ENCODE measurements at regions not wholly inside any gene's neighbourhood (a gene's known extent, or its start where the extent isn't known, plus 50 kb on each side); places are given as distances from the start of the nearest gene placed in this dataset.

DNA sequence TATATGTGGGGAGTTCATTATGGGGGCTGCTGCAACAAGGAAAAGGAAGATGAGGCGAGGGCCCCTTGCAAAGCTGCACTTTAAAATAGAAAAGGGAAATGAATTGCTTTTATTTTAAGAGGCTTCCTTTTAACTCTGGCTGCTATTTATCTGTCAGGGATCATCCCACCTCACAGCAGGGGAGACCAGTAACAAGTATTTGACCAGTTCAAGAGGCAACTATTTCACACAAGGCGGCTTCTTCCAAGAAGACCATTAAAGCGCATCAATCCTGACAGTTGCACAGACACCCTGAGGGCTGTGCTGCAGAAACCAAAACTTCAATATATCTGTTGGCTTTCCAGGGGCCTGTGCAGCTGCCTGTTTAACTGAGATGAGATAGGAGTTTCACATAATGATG lies 1009.2 kb downstream of the SORCS3 start:
- no peak for ATAC-seq
- ChIA-PET POLR2A (no interaction called here), CTCF (no interaction called here)
- no peak for DNase-seq (ENCODE audit: low read depth in 1 of 2, low spot score in 1 of 2)
- H3K4me1 ChIP-seq, result no peaks in the 10 kb centered on the region
- FAIRE-seq, result no peak
- TF ChIP-seq ZNF302 (CRISPR knock-in tag; IDR thresholded peaks at IDR 0.05), result no peak
- TF ChIP-seq NR3C1 (IDR thresholded peaks at IDR 0.05), result no peak
- no peak for TF ChIP-seq SMC3 (IDR thresholded peaks at IDR 0.05)
- no peak for TF ChIP-seq BCL3 (IDR thresholded peaks at IDR 0.05)
- TF ChIP-seq EHMT2 (IDR thresholded peaks at IDR 0.05; ENCODE audit: low read depth), result no peak
- TF ChIP-seq GATA3 (IDR thresholded peaks at IDR 0.05; ENCODE audit: borderline replicate concordance), result no peak
- no peak for TF ChIP-seq NPAS2 (CRISPR knock-in tag; IDR thresholded peaks at IDR 0.05; ENCODE audit: borderline replicate concordance)
- TF ChIP-seq, protein P1, sequence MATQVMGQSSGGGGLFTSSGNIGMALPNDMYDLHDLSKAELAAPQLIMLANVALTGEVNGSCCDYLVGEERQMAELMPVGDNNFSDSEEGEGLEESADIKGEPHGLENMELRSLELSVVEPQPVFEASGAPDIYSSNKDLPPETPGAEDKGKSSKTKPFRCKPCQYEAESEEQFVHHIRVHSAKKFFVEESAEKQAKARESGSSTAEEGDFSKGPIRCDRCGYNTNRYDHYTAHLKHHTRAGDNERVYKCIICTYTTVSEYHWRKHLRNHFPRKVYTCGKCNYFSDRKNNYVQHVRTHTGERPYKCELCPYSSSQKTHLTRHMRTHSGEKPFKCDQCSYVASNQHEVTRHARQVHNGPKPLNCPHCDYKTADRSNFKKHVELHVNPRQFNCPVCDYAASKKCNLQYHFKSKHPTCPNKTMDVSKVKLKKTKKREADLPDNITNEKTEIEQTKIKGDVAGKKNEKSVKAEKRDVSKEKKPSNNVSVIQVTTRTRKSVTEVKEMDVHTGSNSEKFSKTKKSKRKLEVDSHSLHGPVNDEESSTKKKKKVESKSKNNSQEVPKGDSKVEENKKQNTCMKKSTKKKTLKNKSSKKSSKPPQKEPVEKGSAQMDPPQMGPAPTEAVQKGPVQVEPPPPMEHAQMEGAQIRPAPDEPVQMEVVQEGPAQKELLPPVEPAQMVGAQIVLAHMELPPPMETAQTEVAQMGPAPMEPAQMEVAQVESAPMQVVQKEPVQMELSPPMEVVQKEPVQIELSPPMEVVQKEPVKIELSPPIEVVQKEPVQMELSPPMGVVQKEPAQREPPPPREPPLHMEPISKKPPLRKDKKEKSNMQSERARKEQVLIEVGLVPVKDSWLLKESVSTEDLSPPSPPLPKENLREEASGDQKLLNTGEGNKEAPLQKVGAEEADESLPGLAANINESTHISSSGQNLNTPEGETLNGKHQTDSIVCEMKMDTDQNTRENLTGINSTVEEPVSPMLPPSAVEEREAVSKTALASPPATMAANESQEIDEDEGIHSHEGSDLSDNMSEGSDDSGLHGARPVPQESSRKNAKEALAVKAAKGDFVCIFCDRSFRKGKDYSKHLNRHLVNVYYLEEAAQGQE (IDR thresholded peaks at IDR 0.05), result no peak
- no peak for TF ChIP-seq PHF8 (IDR thresholded peaks at IDR 0.05; ENCODE audit: borderline replicate concordance, low read depth)
- TF ChIP-seq FOXS1 (CRISPR knock-in tag; IDR thresholded peaks at IDR 0.05), result no peak
- TF ChIP-seq FOSB (CRISPR knock-in tag; IDR thresholded peaks at IDR 0.05), result no peak
- TF ChIP-seq CHD4 (IDR thresholded peaks at IDR 0.05; ENCODE audit: borderline replicate concordance), result no peak
- TF ChIP-seq TFCP2L1 (CRISPR knock-in tag; IDR thresholded peaks at IDR 0.05), result no peak
- TF ChIP-seq FOSL2 (IDR thresholded peaks at IDR 0.05), result no peak
- TF ChIP-seq FOSL2 (CRISPR knock-in tag; IDR thresholded peaks at IDR 0.05), result no peak
- H3K4me2 ChIP-seq, result no peak overlapping the region
- no peak overlapping the region for H3K4me3 ChIP-seq
- 38% methylated on average over 3 of the region's 3 CpGs for WGBS (ENCODE audit: missing lambda C conversion rate)
- H3K27ac ChIP-seq, result no peak overlapping the region
- H3K9me3 ChIP-seq, result no peaks in the 10 kb centered on the region

DNA sequence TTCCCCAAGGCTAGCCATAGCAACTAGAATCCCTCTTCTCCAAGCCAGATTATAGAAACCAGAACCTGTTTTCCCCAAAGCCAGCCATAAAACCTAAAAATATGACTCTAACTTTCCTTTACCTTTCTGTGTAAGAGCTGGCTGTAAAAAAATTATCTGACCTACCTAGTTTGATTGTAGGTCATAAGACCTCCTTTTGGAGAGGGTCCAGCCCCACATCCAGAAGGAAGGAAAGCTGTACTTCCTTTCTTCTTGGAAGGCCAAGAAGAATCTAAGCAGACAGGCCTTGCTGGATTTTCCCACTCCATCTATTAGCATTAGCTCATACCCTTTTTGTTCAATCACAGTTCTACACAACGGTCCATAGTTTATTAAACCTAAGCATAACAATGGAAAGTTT lies 1006.3 kb downstream of the SORCS3 start:
- Histone ChIP-seq H3K27ac (no peak overlapping the region), H3K4me1 (no peaks in the 10 kb centered on the region), H3K4me3 (no peak overlapping the region), H3K9me3 (no peaks in the 10 kb centered on the region), H3K4me2 (no peak overlapping the region)
- 0% methylated on average over 1 of the region's 1 CpG for WGBS (ENCODE audit: missing lambda C conversion rate)
- DNase-seq (ENCODE audit: low read depth in 1 of 2, low spot score in 1 of 2) (no peak), ATAC-seq (no peak), FAIRE-seq (no peak)
- ChIA-PET POLR2A (no interaction called here), CTCF (interaction anchor here (0.9 kb wide), 1 partner anchor 211 kb away, joined by 3 read pairs; no protein-coding TSS in a partner anchor)
- TF ChIP-seq NR3C1 (IDR thresholded peaks at IDR 0.05) (no peak), CBX8 (IDR thresholded peaks at IDR 0.05) (no peak), HOXB5 (CRISPR knock-in tag; IDR thresholded peaks at IDR 0.05) (no peak), HDAC2 (IDR thresholded peaks at IDR 0.05) (no peak), EHMT2 (IDR thresholded peaks at IDR 0.05; ENCODE audit: low read depth) (no peak), USF2 (IDR thresholded peaks at IDR 0.05) (no peak), SREBF2 (IDR thresholded peaks at IDR 0.05) (no peak), CHD4 (IDR thresholded peaks at IDR 0.05; ENCODE audit: borderline replicate concordance) (no peak), HEYL (CRISPR knock-in tag; IDR thresholded peaks at IDR 0.05) (no peak), HMGXB4 (CRISPR knock-in tag; IDR thresholded peaks at IDR 0.05; ENCODE audit: borderline replicate concordance) (no peak), BCL3 (IDR thresholded peaks at IDR 0.05) (no peak)
- TF ChIP-seq, protein P1 (IDR thresholded peaks at IDR 0.05), result no peak
- TF ChIP-seq, protein P2, sequence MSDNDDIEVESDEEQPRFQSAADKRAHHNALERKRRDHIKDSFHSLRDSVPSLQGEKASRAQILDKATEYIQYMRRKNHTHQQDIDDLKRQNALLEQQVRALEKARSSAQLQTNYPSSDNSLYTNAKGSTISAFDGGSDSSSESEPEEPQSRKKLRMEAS (IDR thresholded peaks at IDR 0.05), result no peak
- TF ChIP-seq, protein P3, sequence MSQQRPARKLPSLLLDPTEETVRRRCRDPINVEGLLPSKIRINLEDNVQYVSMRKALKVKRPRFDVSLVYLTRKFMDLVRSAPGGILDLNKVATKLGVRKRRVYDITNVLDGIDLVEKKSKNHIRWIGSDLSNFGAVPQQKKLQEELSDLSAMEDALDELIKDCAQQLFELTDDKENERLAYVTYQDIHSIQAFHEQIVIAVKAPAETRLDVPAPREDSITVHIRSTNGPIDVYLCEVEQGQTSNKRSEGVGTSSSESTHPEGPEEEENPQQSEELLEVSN (IDR thresholded peaks at IDR 0.05; ENCODE audit: borderline replicate concordance, low read depth), result no peak
